Motor neuron (in vitro differentiated cells): ENCODE measurements at regions not wholly inside any gene's neighbourhood (a gene's known extent, or its start where the extent isn't known, plus 50 kb on each side); places are given as distances from the start of the nearest gene placed in this dataset.
"Not testable (repeated sequence)": the region's sequence is repeated elsewhere in the genome, so short reads cannot be mapped to it uniquely, and the experiment has no call there.

Experiments used
- ATAC-seq, 8 experiments: fragments of 200-7000 bp; cut with Tn5 transposase; replicated peaks in 6 of 8; 2 replicates each; pipeline ENCODE4 v1.8.0; 2021; ENCODE audit warnings: mild to moderate bottlenecking in 8 of 8, moderate library complexity in 8 of 8
- H3K27ac ChIP-seq, 2 donors: fragments of 250-450 bp; sonication (Bioruptor Pico); 2 replicates each; pipeline ENCODE4 v1.9.0; 2021; ENCODE audit warnings: antibody characterized with exemption in 2 of 2, mild to moderate bottlenecking in 2 of 2, moderate library complexity in 1 of 2
- H3K4me1 ChIP-seq, 2 donors: fragments of 250-450 bp; sonication (Bioruptor Pico); replicated peaks in 1 of 2; 2 replicates each; pipeline ENCODE4 v1.6.1; 2021; ENCODE audit warnings: antibody characterized with exemption in 2 of 2, mild to moderate bottlenecking in 2 of 2, moderate library complexity in 1 of 2
- H3K4me3 ChIP-seq, 5 donors: fragments of 250-450 bp; sonication (Bioruptor Pico); 2 replicates each; pipeline ENCODE4 v1.9.0; 2021; ENCODE audit warnings: antibody characterized with exemption in 5 of 5, mild to moderate bottlenecking in 5 of 5, moderate library complexity in 4 of 5
- WGBS, 10 experiments: fragments of 450-650 bp; shearing (Covaris generic); methylation state at CpG; one replicate each; pipeline ENCODE4 v1.0.0; 2022; 5-methylcytosine and 5-hydroxymethylcytosine counted together
- in situ Hi-C, 9 experiments: fragments of 400-800 bp; cut with MboI; loops; one replicate each; pipeline ENCODE4 v1.15.0; 2021; ENCODE audit warnings: low sequenced_read_pairs in 9 of 9, low pct_unique_long_range_greater_than_20kb in 2 of 9; ENCODE audit not compliant: unreplicated experiment in 9 of 9

- in situ Hi-C loops, result loop anchor here in 7 of 9 experiments (10.0 to 25.0 kb wide), 3 partner anchors 157 to 682 kb away; no protein-coding TSS in a partner anchor
- H3K27ac ChIP-seq, result no peak overlapping the region
- 56 to 100% (median 80%) methylated on average over 1 to 3 of the region's 10 CpGs; no CpG with 5 or more reads in 5 of the 10 experiments for WGBS, 10 experiments
- peaks cover 0 to 11% of the 10 kb centered on the region in 2 donors for H3K4me1 ChIP-seq
- no peak overlapping the region for H3K4me3 ChIP-seq
- ATAC-seq, result no peak
Measured at GRCh38 chr17:77330602-77331081, 189.9 kb downstream of the SEC14L1 start.

- in situ Hi-C loops, result loop anchor here in 7 of 9 experiments (10.0 to 25.0 kb wide), 3 partner anchors 156 to 681 kb away; no protein-coding TSS in a partner anchor
- H3K27ac ChIP-seq, result no peak overlapping the region
- H3K4me1 ChIP-seq, result peaks cover 0 to 6% of the 10 kb centered on the region in 2 donors
- peak; percentile 73 to 98 (median 86) for ATAC-seq
- H3K4me3 ChIP-seq, result peak overlapping the region in 1 of 5 donors; percentile 10
- WGBS, 10 experiments, result 0 to 20% (median 4%) methylated on average over 1 to 9 of the region's 23 CpGs; no CpG with 5 or more reads in 6 of the 10 experiments
Measured at GRCh38 chr17:77331301-77331864, 190.6 kb downstream of the SEC14L1 start.

GRCh38 chr17:77332034-77332971 is 191.5 kb downstream of the SEC14L1 start:
- H3K4me1 ChIP-seq, result peaks cover 0 to 6% of the 10 kb centered on the region in 2 donors
- no peak overlapping the region for H3K27ac ChIP-seq
- ATAC-seq, result no peak
- 56 to 100% (median 83%) methylated on average over 1 to 11 of the region's 13 CpGs for WGBS, 10 experiments
- in situ Hi-C loops, result loop anchor here in 7 of 9 experiments (10.0 to 25.0 kb wide), 3 partner anchors 155 to 680 kb away; no protein-coding TSS in a partner anchor
- H3K4me3 ChIP-seq, result no peak overlapping the region

- ATAC-seq, result peak in 2 of 8 experiments; percentile 46 to 61
- Histone ChIP-seq H3K4me1 (peaks cover 0 to 6% of the 10 kb centered on the region in 2 donors), H3K27ac (no peak overlapping the region), H3K4me3 (no peak overlapping the region)
- WGBS, 10 experiments, result 3 to 100% (median 90%) methylated on average over 3 to 7 of the region's 7 CpGs
- in situ Hi-C loops, result loop anchor here in 7 of 9 experiments (10.0 to 25.0 kb wide), 3 partner anchors 154 to 679 kb away; no protein-coding TSS in a partner anchor
Measured at GRCh38 chr17:77332981-77333685, 192.4 kb downstream of the SEC14L1 start.

- ATAC-seq, result no peak
- WGBS, 10 experiments, result 80 to 100% (median 100%) methylated on average over 1 to 2 of the region's 2 CpGs
Measured at GRCh38 chr17:77337150-77337549, 196.4 kb downstream of the SEC14L1 start.

GRCh38 chr17:77341069-77341541 is 200.3 kb downstream of the SEC14L1 start:
- Histone ChIP-seq H3K4me3 (no peak overlapping the region), H3K4me1 (no peaks in the 10 kb centered on the region), H3K27ac (no peak overlapping the region)
- no peak for ATAC-seq
- in situ Hi-C loops, result loop anchor here in 4 of 9 experiments (25.0 kb wide), 2 partner anchors 146 to 671 kb away; no protein-coding TSS in a partner anchor
- WGBS, 10 experiments, result 48 to 83% (median 67%) methylated on average over 1 to 7 of the region's 10 CpGs; no CpG with 5 or more reads in 1 of the 10 experiments

More at GRCh38 chr17:77337150-77337549, 196.4 kb downstream of the SEC14L1 start:
- H3K4me1 ChIP-seq, result no peaks in the 10 kb centered on the region
- no peak overlapping the region for H3K4me3 ChIP-seq
- H3K27ac ChIP-seq, result no peak overlapping the region
- in situ Hi-C loops, result loop anchor here in 7 of 9 experiments (10.0 to 25.0 kb wide), 3 partner anchors 150 to 675 kb away; no protein-coding TSS in a partner anchor

- in situ Hi-C loops, result loop anchor here in 4 of 9 experiments (25.0 kb wide), 2 partner anchors 145 to 670 kb away; no protein-coding TSS in a partner anchor
- 69 to 97% (median 83%) methylated on average over 3 to 7 of the region's 8 CpGs; no CpG with 5 or more reads in 3 of the 10 experiments for WGBS, 10 experiments
Measured at GRCh38 chr17:77342656-77342990, 201.9 kb downstream of the SEC14L1 start.

GRCh38 chr17:77343031-77343800 is 202.4 kb downstream of the SEC14L1 start:
- WGBS, 10 experiments, result 77 to 100% (median 96%) methylated on average over 1 to 5 of the region's 7 CpGs; no CpG with 5 or more reads in 1 of the 10 experiments
- no peak for ATAC-seq
- H3K4me1 ChIP-seq, result no peaks in the 10 kb centered on the region
- in situ Hi-C loops, result loop anchor here in 4 of 9 experiments (25.0 kb wide), 2 partner anchors 144 to 669 kb away; no protein-coding TSS in a partner anchor
- H3K4me3 ChIP-seq, result no peak overlapping the region
- no peak overlapping the region for H3K27ac ChIP-seq

More at GRCh38 chr17:77342656-77342990, 201.9 kb downstream of the SEC14L1 start:
- not testable (repeated sequence) for ATAC-seq, H3K4me3 ChIP-seq, H3K4me1 ChIP-seq, H3K27ac ChIP-seq

- in situ Hi-C loops, result loop anchor here in 4 of 9 experiments (25.0 kb wide), 2 partner anchors 143 to 668 kb away; no protein-coding TSS in a partner anchor
- Histone ChIP-seq H3K4me3 (no peak overlapping the region), H3K4me1 (no peaks in the 10 kb centered on the region), H3K27ac (no peak overlapping the region)
- WGBS, 10 experiments, result 82 to 100% (median 94%) methylated on average over 4 to 5 of the region's 5 CpGs; no CpG with 5 or more reads in 1 of the 10 experiments
- ATAC-seq, result no peak
Measured at GRCh38 chr17:77344038-77344437, 203.3 kb downstream of the SEC14L1 start.

- 80 to 100% (median 90%) methylated on average over 1 to 8 of the region's 9 CpGs; no CpG with 5 or more reads in 4 of the 10 experiments for WGBS, 10 experiments
- Histone ChIP-seq H3K4me1 (no peaks in the 10 kb centered on the region), H3K27ac (no peak overlapping the region), H3K4me3 (no peak overlapping the region)
- in situ Hi-C loops, result loop anchor here in 4 of 9 experiments (25.0 kb wide), 2 partner anchors 142 to 667 kb away; no protein-coding TSS in a partner anchor
- no peak for ATAC-seq
Measured at GRCh38 chr17:77345260-77345910, 204.6 kb downstream of the SEC14L1 start.

- Histone ChIP-seq H3K4me3 (no peak overlapping the region), H3K4me1 (peaks cover 6 to 7% of the 10 kb centered on the region in 2 donors), H3K27ac (no peak overlapping the region)
- no peak for ATAC-seq
- in situ Hi-C loops, result loop anchor here in 4 of 9 experiments (25.0 kb wide), 2 partner anchors 141 to 666 kb away; no protein-coding TSS in a partner anchor
- WGBS, 10 experiments, result 80 to 100% (median 90%) methylated on average over 1 to 2 of the region's 3 CpGs; no CpG with 5 or more reads in 3 of the 10 experiments
Measured at GRCh38 chr17:77346765-77347164, 206.0 kb downstream of the SEC14L1 start.
